HL-60/S4 treated with retinoic acid at 250 ng/mL for 4 days and 3 days (cell line): ENCODE measurements at regions not wholly inside any gene's neighbourhood (a gene's known extent, or its start where the extent isn't known, plus 50 kb on each side); places are given as distances from the start of the nearest gene placed in this dataset.

ENCODE experiments used
- in situ Hi-C: fragments of 300-500 bp; cut with MboI; formaldehyde crosslinking; loops from 2 replicates; pipeline ENCODE4 v1.7.0; 2022; ENCODE audit warnings: low sequenced_read_pairs

- in situ Hi-C loops = no loop called here
Observed at GRCh38 chr2:220966636-220967035, 605.5 kb downstream of the EPHA4 start.

GRCh38 chr2:220969348-220969747, 602.8 kb downstream of the EPHA4 start:
- in situ Hi-C loops = no loop called here

- in situ Hi-C loops = no loop called here
Observed at GRCh38 chr2:220980966-220981675, 591.0 kb downstream of the EPHA4 start.

DNA sequence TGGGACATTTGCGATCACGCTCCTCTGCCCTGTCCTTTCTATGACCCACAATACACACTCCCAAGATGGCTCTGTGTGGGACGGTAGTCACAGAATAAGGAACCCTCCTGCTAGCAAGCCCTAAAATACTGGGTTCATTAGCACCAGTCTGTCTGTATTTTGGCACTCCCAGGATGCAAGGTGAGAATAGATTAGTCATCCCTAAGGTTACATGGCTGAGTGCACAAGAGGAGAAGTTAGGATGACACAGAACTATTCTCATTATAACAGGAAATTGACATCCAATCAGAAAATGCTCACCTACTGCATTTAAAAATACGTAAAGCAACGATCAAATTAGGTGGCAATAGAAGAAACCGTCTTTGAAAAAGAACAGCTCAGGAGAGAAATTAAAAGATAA, 590.2 kb downstream of the EPHA4 start:
- in situ Hi-C loops = no loop called here

- in situ Hi-C loops = no loop called here
Observed at GRCh38 chr2:220985561-220985960, 586.5 kb downstream of the EPHA4 start.

DNA sequence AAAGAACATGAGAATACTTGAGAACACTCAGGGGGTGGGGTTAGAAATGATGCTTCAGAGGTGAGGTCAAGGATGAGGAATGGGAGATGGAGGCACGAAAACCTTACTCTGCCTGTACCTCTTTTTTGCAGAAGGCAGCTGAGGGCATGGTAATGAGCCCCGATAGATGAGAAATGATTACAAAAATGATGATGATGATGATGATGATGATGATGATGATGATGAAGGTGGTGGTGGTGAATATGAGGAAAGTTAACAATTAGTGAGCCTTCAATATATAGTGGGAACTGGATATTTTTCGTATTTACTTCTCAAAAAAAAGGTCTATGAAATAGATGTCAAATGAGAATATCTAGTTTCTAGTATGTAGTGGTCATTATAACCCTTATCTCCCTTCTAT, 584.3 kb downstream of the EPHA4 start:
- in situ Hi-C loops = no loop called here

DNA sequence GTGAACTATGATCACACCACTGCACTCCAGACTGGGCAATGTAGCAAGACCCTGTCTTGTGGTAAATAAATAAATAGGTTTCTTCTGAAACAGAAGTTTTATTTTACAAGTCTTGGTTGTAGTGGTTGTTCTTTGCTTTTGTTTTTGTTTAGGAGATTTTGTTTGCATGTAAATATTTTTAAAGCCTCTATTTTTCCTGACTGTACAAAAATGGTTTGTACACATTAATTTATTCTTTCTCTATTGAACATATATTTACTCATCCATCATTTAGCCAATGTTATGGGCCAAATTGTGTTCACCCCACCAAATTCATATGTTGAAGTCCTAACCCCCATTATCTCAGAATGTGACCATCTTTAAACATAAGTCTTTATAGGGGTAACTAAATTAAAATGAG, 580.1 kb downstream of the EPHA4 start:
- in situ Hi-C loops = no loop called here

GRCh38 chr2:220994846-220995245, 577.3 kb downstream of the EPHA4 start:
- in situ Hi-C loops = no loop called here

GRCh38 chr2:220995581-220995980, 576.5 kb downstream of the EPHA4 start:
- in situ Hi-C loops = no loop called here

DNA sequence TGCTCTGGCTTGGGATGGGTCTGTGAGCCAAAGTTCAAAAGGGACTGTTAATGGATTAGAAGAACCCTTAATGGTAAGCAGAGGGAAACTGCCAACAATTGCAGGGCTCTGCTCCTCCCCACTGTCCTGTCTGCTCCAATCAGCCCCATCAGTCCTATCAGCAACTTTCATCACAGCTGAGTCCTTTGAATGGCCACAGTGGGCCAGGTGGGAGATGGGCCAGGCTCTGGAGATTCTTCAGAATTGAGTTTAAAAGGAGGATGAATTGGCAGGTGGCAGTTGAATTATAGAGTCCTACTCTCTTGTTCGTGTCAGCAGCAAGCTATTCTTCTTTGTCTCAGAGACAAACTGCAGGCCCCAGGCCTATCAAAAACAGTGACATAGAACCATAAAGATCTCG, 573.9 kb downstream of the EPHA4 start:
- in situ Hi-C loops = no loop called here

DNA sequence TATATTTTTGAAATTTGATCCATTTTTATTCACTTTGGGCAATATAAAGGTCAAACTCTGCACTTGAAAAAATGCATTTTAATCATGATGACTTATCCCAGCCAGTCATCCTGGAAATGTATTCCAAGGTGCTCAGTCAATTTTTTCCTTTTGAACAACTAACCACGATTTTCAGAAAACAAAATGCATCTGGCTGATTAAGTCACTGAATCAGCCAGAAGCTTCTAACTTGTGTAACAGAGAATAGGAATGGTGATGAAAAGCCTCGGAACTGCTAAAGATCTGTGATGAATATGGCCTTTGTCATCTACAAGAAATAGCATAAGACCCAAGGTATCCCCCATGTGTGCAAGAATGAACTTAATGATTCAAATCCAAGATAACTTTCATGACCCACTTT, 572.7 kb downstream of the EPHA4 start:
- in situ Hi-C loops = no loop called here

GRCh38 chr2:221001381-221001801, 570.7 kb downstream of the EPHA4 start:
- in situ Hi-C loops = no loop called here

DNA sequence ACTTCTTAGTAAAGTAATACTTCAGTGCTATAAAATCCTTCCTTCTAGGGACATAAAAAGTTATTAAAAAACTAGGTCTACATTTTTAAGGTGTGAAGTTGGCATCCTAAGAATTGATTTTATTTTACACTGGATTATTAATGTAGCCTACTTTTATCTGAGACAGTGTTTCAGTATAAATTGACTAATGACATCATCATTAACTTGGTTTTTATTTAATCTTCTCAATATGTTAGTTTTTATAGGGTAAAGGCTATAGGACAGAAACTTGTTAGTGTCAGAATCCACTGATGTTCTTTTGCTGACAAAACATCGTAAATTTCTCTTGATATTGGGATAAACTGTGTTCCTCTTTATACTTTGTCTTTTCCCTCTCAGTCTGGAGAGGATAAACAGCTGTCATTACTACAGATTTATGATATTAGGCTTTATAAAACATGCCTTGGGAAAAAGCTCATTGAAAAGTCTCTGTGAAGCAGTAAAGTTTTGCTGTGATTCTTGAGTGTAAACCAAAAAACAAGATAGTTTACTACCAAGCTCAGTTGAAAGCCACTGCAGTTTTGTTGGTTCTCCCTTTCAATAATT, 569.9 kb downstream of the EPHA4 start:
- in situ Hi-C loops = no loop called here

DNA sequence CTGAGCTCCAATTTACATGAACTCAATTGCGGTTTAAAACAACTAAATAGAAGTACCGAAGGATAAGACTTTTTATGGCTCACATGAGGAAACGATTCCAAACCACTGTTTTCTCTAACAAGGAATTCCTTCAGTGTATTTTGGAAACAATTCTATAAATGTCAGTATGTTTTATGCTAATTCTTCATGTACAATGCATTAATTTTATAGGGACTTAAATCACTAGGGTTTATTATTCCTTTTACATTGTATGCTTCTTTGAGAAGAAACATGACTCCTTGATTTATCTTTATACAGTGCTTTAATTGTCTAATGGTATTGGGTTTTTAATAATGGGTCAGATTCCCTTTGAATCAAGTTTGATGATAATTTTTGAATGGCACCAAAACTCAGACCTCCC, 566.8 kb downstream of the EPHA4 start:
- in situ Hi-C loops = no loop called here

DNA sequence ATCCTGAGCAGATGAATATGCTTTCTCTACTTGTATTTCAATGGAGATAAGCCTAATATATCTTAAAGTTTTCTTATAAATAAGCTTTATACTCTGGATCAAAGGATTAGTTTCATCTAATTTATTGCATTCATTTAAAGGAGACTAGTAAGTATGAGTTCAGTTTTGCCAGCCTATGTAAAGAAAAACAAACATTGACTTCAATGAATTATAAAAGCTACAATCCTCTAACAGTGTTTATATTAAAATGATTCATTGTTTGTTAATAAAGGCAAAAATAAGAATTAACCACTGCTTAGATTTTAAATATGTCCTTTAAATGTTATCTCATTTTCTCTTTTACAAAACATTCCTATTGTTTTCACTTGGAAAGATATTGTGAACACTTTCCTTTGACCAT, 566.0 kb downstream of the EPHA4 start:
- in situ Hi-C loops = no loop called here

DNA sequence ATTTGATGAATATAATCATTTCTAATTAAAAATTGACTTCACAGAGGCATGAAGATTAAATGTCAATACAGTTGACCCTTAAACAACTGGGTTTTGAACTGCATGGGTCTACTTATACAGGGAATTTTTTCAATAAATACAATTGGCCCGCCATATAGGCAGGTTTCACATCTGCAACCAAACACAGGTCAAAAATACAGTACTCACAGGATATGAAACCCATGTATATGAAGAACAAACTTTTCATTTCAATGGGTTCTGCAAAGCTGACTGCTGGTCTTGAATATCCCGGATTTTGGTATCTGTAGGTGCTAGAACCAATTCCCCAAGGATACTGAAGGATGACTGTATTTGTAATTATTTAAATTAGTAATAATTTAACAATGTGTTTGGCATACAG, 555.6 kb downstream of the EPHA4 start:
- in situ Hi-C loops = no loop called here

GRCh38 chr2:221018262-221018661, 553.8 kb downstream of the EPHA4 start:
- in situ Hi-C loops = no loop called here

GRCh38 chr2:221019668-221020067, 552.4 kb downstream of the EPHA4 start:
- in situ Hi-C loops = no loop called here

DNA sequence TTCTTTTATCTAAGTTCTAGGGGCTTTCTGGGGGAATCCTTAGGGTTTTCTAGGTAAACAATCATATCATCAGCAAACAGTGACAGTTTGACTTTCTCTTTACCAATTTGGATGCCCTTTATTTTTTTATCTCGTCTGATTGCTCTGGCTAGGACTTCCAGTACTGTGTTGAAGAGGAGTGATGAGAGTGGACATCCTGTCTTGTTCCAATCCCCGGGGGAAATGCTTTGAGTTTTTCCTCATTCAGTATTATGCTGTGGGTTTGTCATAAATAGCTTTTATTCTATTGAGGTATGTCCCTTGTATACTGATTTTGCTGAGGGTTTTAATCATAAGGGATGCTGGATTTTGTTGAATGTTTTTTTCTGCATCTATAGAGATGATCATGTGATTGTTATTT, 549.5 kb downstream of the EPHA4 start:
- in situ Hi-C loops = no loop called here

DNA sequence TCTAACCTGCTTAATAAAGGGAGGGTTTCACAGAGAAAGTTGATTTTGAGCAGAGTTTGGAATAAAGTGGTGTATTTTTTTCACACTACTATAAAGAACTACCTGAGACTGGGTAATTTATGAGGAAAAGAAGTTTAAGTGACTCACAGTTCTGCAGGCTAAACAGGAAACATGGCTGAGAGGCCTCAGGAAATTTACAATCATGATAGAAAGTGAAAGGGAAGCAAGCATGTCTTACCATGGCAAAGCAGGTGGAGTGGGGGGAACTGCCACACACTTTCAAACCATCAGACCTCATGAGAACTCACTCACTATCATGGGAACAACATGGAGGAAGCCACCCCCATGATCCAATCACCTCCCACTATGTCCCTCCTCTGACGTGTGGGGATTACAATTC, 546.7 kb downstream of the EPHA4 start:
- in situ Hi-C loops = no loop called here

GRCh38 chr2:221034026-221034701, 537.9 kb downstream of the EPHA4 start:
- in situ Hi-C loops = no loop called here

DNA sequence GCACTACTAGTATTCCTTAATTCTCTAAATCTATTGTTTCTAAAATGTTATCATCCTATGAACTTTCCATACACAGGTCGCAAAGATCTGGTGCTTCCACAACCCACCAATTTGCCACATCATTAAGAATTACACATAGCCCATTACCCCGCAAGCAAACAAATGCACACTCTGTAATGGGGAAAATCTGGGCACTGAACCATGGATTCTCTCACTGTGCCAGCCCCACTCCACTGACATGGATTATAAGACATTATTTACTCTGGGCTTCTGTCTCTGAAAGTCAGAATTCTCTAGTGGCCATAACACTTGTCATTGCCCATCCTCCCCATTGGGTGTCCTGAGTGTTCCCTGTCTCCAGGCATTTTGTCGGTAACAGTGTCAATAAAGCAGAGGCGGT, 537.1 kb downstream of the EPHA4 start:
- in situ Hi-C loops = no loop called here
